ENCODE measurements at regions not wholly inside any gene's neighbourhood (a gene's known extent, or its start where the extent isn't known, plus 50 kb on each side); places are given as distances from the start of the nearest gene placed in this dataset.
A peak's percentile ranks its signal among the peaks of the same experiment; 100 is the strongest.

DNA sequence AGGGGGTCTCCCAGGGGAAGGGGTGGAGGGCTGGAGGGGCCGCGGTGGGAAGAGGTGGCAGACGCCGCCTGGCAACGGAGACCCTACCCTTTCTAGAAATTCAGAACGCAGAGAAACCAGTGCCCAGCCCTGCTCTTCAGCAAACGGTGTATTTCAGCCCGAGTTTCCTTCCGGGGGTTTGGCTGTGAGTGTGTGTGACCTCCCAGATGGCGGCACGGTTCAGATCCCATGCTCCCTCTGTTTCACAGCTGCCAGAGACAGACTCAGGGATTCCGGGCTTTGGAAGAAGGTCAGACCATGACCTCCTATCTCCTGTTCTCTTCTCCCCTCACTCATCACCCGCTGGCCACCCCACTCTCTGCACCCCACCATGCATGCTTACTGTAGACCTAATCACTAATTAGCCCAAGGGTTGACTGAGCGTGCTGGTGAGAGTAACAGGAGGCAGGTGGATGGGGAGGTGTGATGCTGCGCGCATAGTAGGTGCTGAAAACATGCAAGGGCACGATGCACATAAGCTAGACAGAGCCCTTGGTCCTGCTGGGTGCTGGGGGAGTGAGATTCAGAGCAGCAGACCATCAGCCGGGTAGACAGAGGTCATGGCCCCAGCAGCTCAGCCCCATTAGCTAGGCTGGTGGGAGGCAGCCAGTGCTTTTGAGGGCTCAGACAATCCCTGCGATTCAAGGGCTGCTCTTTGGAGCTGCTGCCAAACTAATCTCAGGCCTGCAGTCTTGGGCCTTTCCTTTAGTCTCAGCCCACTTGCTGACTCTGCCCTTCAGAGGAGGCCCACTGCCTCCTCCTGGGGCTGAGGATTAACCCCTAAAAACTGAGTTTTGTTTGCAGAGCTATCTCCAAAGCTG is 256.5 kb upstream of the CADM1 start:
- Mint-ChIP-seq H3K4me1 (ENCODE audit: low read depth in 2 of 2) (peaks cover 0 to 4% of the 10 kb centered on the region in 2 donors), H3K36me3 (no peaks in the 10 kb centered on the region), H3K27me3 (peaks cover 14 to 31% of the 10 kb centered on the region in 2 donors), H3K4me3 (peak overlapping the region; percentile 17), H3K27ac (no peak overlapping the region), H3K9me3 (no peaks in the 10 kb centered on the region)
- ATAC-seq (no peak), DNase-seq (ENCODE audit: low spot score) (no peak)

DNA sequence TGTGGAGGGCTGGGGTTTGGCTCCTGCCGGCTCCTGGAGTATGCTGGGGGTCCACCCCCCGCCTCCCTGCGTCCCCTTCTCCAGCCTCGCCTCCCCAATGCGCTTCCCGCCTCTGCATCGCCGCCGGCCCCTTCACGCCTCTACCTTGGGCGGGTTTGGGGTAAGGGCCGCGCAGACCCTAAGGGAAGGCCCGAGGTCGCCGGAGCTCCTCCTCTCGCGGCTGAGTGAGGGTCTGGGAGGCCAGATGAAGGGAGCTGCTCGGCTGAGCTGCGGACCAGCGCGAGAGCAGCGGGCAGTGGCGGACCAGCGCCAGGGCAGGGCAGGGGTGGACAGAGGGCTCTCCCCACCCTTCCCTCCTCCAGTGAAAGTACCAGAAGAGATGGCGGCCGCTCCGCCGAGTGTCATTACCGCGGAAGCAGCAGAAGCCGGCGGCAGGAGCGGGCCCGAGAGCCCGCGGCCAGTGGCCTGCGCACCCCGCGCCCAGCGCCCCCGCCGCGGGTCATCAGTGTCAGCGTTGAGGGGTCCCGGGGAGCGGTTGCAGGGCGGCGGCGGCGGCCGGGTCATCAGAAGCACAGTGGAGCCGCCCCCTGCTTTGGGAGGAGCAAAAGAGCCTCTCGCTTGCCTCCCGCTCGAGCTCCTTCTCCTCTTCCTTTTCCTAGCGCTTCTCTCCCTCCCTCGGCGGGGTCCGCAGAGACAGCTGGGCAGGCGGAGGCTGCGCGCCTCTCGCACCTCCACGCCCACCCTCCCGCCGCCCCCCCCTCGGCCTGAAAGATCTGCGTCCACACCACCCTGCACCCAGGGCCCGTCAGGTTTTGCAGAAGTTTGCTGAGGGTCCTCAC is 255.6 kb upstream of the CADM1 start:
- H3K4me3 Mint-ChIP-seq, result peak overlapping the region; percentile 17
- H3K36me3 Mint-ChIP-seq, result no peaks in the 10 kb centered on the region
- no peak overlapping the region for H3K27ac Mint-ChIP-seq
- ATAC-seq (peak; percentile 13 to 57), DNase-seq (ENCODE audit: low spot score) (no peak)
- H3K27me3 Mint-ChIP-seq, result peaks cover 14 to 31% of the 10 kb centered on the region in 2 donors
- peaks cover 0 to 4% of the 10 kb centered on the region in 2 donors for H3K4me1 Mint-ChIP-seq (ENCODE audit: low read depth in 2 of 2)
- no peaks in the 10 kb centered on the region for H3K9me3 Mint-ChIP-seq

DNA sequence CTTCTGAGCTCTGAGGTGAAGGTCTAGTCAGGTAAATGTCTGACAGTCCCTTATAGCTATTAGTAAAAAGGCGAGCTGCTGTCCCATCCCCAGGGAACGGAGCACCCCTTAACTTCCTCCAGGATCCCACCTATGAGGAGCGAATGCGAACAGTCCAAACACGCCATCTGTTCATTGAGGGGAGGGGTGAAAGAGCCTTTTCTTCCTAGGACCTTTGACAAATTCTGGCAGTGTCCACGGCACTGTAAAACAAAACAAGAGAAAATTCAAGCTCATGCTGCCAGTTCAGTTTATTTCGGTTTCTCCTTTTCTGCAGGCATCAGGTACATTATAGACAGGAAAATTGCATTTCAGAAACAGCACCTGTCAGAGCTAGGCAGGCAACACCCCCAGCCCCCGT is 253.8 kb upstream of the CADM1 start:
- Mint-ChIP-seq H3K4me1 (ENCODE audit: low read depth in 2 of 2) (peaks cover 0 to 4% of the 10 kb centered on the region in 2 donors), H3K27me3 (peaks cover 16 to 35% of the 10 kb centered on the region in 2 donors), H3K27ac (no peak overlapping the region), H3K9me3 (no peaks in the 10 kb centered on the region), H3K36me3 (no peaks in the 10 kb centered on the region), H3K4me3 (no peak overlapping the region)
- DNase-seq (ENCODE audit: low spot score) (no peak), ATAC-seq (no peak)

DNA sequence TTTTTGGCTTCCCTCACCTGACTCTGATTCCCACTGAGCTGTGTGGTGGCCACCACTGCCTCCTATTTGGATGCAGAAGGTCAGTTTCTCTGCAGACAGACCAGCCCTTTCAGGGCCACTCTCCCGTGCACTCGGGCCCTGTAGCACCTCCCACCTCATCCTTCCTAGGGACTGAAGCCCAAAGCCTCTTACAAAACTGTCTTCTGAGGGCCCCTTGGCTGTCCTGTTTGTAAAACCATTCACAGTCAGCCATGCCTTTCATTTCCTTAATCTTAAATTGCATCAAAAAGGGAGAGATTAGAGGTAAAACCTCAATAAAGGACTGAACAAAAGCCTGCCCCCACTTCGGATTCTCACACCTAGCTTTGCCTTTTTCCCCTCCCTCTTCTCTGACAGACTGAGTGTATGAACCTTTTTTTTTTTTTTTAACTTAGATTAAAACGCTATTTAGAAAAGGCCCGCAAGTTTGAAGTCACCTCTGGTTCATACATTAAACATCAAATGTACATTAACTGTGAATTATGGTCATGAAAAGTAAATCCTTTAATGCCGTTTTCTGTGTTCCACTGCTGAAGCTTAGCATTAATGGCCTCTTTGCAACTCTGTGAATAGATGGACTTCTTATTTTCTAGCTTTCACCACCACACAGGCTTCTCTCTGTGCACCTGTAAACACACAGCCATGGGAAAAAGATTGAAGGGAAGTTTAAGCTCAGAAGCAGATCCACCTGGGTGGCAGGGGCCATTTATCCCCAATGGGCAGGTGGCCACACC is 247.2 kb upstream of the CADM1 start:
- H3K4me1 Mint-ChIP-seq (ENCODE audit: low read depth in 2 of 2), result no peaks in the 10 kb centered on the region
- peaks cover 16 to 28% of the 10 kb centered on the region in 2 donors for H3K27me3 Mint-ChIP-seq
- H3K9me3 Mint-ChIP-seq, result no peaks in the 10 kb centered on the region
- ATAC-seq, result no peak
- no peaks in the 10 kb centered on the region for H3K36me3 Mint-ChIP-seq
- H3K27ac Mint-ChIP-seq, result no peak overlapping the region
- DNase-seq (ENCODE audit: low spot score), result no peak
- H3K4me3 Mint-ChIP-seq, result no peak overlapping the region

DNA sequence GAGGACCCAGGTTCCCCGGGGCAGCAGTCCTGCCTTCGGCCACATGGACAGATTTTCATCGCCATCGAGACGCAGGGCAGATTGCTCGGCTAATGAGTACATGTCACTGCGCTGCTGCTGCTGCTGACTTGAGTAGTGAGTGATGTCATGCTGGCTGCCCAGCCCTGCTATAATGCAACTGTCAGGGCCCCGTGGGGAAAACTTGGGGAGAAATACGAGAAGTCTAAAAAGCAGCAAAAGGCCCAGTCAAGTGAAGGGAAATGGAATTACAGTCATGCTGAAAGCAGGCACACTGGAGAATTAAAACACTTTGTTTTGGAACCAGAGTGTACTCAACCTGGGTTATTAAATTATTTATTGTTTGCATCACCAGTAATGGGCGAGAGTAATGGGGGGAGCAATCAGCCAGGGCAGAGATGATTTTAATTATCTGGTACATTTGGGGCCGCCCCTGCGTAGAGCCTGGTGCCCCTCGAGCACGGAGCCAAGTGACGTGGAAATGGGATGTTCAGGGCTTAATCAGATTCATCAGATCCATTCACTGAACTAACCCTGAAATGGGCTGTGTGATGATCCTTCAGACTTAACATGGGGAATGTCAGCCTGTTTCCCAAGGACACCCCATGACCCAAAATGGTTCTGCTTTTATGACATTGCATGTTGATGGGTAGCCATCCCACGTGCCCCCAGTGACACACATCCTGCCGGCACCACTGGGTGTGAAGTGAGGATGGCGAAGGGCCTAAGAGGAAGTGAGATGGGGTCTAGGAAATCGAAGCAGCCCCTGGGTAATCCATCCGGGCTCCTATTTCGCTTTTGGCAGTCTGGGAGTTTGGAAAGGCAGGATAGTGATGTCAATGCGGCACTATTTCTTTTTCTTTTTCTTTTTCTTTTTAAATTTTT is 241.6 kb upstream of the CADM1 start:
- Mint-ChIP-seq H3K9me3 (no peaks in the 10 kb centered on the region), H3K27me3 (peaks cover 10 to 27% of the 10 kb centered on the region in 2 donors), H3K4me3 (no peak overlapping the region), H3K4me1 (ENCODE audit: low read depth in 2 of 2) (no peaks in the 10 kb centered on the region), H3K27ac (no peak overlapping the region), H3K36me3 (no peaks in the 10 kb centered on the region)
- DNase-seq (ENCODE audit: low spot score), result no peak
- ATAC-seq, result no peak

DNA sequence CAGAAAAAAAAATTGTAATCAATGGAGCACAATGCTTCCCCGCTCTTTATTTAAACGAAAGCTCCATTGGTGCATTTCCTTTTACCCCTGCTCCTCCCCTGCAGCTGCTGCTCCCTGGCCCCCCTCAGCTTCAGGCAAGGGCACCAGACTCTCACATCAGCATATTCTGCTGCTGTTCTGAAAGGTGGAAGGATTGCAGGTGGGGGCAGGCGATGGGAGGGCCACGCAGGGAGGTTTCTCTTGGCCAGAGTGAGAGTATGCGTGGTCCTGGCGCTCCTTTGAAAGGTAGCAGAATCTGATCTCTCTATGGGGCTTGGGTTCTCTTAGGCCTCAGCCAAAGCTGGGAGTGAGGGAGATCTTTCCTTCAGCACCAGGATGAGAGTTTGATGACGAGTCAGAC is 240.9 kb upstream of the CADM1 start:
- H3K27me3 Mint-ChIP-seq, result peaks cover 6 to 20% of the 10 kb centered on the region in 2 donors
- ATAC-seq, result no peak
- H3K9me3 Mint-ChIP-seq, result no peaks in the 10 kb centered on the region
- no peak for DNase-seq (ENCODE audit: low spot score)
- H3K27ac Mint-ChIP-seq, result no peak overlapping the region
- no peak overlapping the region for H3K4me3 Mint-ChIP-seq
- no peaks in the 10 kb centered on the region for H3K4me1 Mint-ChIP-seq (ENCODE audit: low read depth in 2 of 2)
- no peaks in the 10 kb centered on the region for H3K36me3 Mint-ChIP-seq

DNA sequence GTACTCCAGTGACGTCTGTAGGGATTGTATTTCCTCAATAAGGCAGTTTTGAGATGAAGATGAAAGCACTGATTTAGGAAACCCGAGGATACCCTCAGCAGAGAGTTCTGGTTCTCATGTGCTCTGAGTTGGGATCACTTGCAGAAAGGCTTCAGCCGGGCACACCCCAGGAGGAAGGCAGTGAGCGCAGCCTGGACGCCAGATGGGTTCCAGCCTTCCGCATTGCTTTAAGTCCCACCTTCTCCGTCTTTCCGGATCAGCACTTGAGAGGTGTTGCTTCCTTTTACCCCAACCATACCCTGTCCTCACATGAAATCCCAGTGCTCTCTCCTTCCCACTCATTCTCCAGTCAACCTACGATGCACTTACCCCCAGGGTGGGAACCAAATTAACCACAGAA is 239.5 kb upstream of the CADM1 start:
- Mint-ChIP-seq H3K27me3 (peaks cover 6 to 13% of the 10 kb centered on the region in 2 donors), H3K36me3 (no peaks in the 10 kb centered on the region), H3K27ac (no peak overlapping the region), H3K4me1 (ENCODE audit: low read depth in 2 of 2) (no peaks in the 10 kb centered on the region), H3K4me3 (no peak overlapping the region), H3K9me3 (no peaks in the 10 kb centered on the region)
- no peak for DNase-seq (ENCODE audit: low spot score)
- ATAC-seq, result no peak

DNA sequence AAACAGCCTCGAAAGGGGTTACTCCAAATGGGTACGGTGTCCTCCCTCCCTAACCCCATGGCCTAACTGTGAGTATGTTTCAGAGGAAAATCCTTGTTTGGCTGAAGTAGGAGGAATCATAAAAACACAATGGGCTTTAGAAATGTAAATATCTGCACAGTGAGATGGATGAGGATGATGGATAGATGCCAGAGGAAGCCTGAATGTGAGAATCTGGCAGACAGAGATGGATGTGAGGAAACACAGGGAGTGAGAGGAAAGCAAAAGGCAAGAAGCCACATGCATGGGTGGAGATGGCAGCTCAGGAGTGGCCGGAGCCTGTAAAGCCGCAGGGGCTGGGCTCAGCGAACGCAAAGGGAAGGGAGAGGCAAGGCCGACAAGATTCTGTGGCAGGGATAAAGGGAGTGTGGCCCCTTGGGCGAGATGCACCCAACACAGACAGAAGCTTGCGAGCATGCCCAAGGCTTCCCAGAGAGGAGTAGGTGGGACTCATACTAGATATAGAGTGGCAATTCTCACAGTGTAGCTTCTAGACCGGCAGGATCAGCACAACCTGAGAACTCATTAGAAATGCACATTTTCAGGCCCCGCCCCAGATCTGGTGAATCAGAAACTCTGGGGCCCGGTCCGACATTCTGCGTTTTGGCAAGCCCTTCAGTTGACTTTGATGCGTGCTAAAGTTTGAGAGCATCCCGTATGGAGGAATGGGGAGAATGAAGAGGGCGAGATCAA is 237.3 kb upstream of the CADM1 start:
- no peak overlapping the region for H3K4me3 Mint-ChIP-seq
- peaks cover 3 to 13% of the 10 kb centered on the region in 2 donors for H3K27me3 Mint-ChIP-seq
- no peaks in the 10 kb centered on the region for H3K4me1 Mint-ChIP-seq (ENCODE audit: low read depth in 2 of 2)
- H3K36me3 Mint-ChIP-seq, result no peaks in the 10 kb centered on the region
- DNase-seq (ENCODE audit: low spot score), result no peak
- no peak overlapping the region for H3K27ac Mint-ChIP-seq
- H3K9me3 Mint-ChIP-seq, result no peaks in the 10 kb centered on the region
- no peak for ATAC-seq

DNA sequence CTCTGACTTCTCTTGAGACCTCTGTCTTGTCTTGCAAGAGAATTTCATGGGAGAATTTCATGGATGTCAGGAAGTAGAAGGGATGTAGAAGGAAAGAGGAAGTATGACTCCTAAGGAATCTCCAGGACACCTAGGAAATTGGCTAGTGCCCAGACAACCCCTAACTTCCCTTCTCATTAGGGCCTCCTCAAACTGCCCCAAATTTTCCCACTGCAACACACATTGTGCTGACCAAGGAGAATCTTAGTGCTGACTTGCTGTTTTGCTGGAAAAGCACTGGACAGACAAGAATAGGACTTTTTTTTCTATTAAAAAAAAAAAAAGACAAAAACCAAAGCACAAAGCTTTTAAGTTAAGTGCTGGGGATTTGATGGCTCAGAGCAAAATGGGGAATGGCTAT is 236.1 kb upstream of the CADM1 start:
- no peak overlapping the region for H3K4me3 Mint-ChIP-seq
- ATAC-seq (no peak), DNase-seq (ENCODE audit: low spot score) (no peak)
- H3K4me1 Mint-ChIP-seq (ENCODE audit: low read depth in 2 of 2), result no peaks in the 10 kb centered on the region
- no peaks in the 10 kb centered on the region for H3K36me3 Mint-ChIP-seq
- no peak overlapping the region for H3K27ac Mint-ChIP-seq
- H3K9me3 Mint-ChIP-seq, result no peaks in the 10 kb centered on the region
- peaks cover 3 to 13% of the 10 kb centered on the region in 2 donors for H3K27me3 Mint-ChIP-seq

DNA sequence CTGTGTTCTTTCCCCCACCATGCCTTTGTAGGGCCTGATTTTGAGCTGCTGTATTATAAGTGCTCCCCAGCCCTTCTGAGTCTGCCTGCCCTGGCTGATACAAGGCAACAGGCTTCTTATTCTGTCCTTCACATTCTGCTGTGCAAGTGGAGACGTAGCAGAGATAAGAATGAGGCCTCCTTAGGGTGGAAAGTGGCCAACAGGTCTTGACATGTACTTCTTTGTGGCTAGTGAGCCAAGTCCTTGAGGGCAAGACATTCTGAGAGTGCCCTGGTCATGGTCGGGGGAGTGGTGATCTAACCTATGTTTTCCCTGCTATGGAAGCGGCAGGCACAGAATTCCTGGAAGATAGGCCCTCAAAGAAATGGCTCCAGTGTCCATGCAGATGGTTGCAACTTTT is 235.7 kb upstream of the CADM1 start:
- DNase-seq (ENCODE audit: low spot score) (no peak), ATAC-seq (no peak)
- Mint-ChIP-seq H3K4me1 (ENCODE audit: low read depth in 2 of 2) (no peaks in the 10 kb centered on the region), H3K4me3 (no peak overlapping the region), H3K9me3 (no peaks in the 10 kb centered on the region), H3K27ac (no peak overlapping the region), H3K27me3 (peaks cover 3 to 13% of the 10 kb centered on the region in 2 donors), H3K36me3 (no peaks in the 10 kb centered on the region)

DNA sequence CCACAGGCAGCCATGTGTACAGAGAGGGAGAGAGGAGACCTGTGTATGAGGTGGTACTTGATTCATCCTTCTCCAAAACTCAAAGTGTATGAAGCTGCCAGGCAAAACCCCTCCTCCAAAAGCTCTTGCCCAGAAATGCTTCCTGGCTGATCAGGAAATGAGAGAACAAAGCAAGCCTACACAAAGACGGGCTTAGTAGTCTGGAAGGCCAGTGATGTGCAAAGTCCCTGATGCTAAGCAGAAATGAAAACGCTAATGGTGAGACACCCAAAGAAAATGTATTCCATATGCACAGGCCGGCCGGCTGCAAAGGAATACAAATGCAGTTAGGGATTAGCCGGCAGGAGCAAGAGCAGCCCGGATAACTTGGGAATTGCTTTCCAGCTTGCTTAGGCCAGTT is 234.9 kb upstream of the CADM1 start:
- H3K27me3 Mint-ChIP-seq, result peaks cover 3 to 16% of the 10 kb centered on the region in 2 donors
- DNase-seq (ENCODE audit: low spot score) (no peak), ATAC-seq (no peak)
- H3K27ac Mint-ChIP-seq, result no peak overlapping the region
- H3K9me3 Mint-ChIP-seq, result no peaks in the 10 kb centered on the region
- no peaks in the 10 kb centered on the region for H3K36me3 Mint-ChIP-seq
- no peaks in the 10 kb centered on the region for H3K4me1 Mint-ChIP-seq (ENCODE audit: low read depth in 2 of 2)
- no peak overlapping the region for H3K4me3 Mint-ChIP-seq

DNA sequence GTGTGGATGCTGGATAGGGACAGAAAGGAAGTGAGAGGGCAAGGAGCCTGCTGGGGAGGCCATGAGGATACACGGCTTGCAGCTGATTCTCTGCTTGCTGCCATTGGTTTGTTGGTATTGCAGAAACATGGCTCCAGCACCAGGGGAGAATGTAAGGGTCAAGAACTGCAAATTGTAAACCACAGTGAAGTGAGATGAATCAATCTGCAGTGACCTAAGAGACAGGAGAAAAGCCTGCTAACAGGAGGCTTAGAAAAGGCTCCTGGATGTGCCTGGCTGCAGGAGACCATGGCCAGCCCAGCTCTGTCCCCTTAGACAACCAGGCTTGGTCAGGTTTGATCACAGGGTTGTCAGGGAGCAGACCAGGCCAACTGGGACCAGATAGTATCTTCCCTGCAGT is 233.7 kb upstream of the CADM1 start:
- no peak overlapping the region for H3K27ac Mint-ChIP-seq
- DNase-seq (ENCODE audit: low spot score) (no peak), ATAC-seq (no peak)
- H3K27me3 Mint-ChIP-seq, result peaks cover 3 to 18% of the 10 kb centered on the region in 2 donors
- no peaks in the 10 kb centered on the region for H3K36me3 Mint-ChIP-seq
- no peaks in the 10 kb centered on the region for H3K4me1 Mint-ChIP-seq (ENCODE audit: low read depth in 2 of 2)
- no peak overlapping the region for H3K4me3 Mint-ChIP-seq
- H3K9me3 Mint-ChIP-seq, result no peaks in the 10 kb centered on the region

All from natural killer cell treated with Interleukin-12 subunit alpha and Interleukin-12 subunit beta and Interleukin-15 and Interleukin-18, amount 100 ng/mL, for 72 hours (primary cell).